GM21737 (cell line): ENCODE measurements at regions not wholly inside any gene's neighbourhood (a gene's known extent, or its start where the extent isn't known, plus 50 kb on each side); places are given as distances from the start of the nearest gene placed in this dataset.

Experiments
- ATAC-seq: cut with Tn5 transposase; IDR thresholded peaks from one replicate; pipeline ENCODE4 v1.9.1; 2021; ENCODE audit warnings: mild to moderate bottlenecking, moderate library complexity; ENCODE audit not compliant: unreplicated experiment

DNA sequence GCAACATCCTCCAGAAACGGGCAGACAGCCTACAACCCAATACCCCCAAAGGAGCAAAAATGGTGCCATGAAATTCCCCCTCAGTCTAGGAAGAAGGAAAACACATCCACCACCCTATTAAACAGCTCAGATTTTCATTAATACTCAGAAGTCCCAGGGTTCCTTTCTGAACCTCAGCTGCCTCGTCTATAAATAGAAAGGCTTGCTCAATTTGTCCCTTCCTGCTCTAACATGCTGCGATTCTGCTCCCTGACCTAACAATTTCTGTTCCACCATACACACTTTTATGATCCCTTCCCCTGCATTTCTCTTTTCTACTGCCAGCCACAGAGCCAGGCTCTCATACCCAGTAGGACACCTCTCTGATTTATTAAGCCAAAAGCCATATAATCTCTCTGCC lies 68.1 kb downstream of the MTERF1 start:
- ATAC-seq = no peak

DNA sequence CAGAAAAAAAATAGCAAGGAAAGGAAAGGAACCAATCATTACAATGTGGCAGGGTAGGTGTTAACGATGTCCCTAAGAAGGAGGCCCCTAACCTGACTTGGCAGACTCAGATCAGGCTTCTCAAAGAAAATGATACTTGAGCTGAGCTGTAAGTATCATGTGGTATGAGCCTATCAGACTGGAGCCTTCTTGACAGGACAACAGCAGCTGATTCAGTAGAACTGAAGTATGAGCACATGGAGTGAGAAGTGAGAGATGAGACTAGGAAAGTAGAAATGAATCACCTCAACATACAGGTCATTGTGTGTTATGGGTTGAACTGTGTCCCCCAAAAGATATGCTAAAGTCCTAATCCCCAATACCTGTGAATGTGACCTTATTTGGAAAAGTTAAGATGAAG lies 66.3 kb downstream of the MTERF1 start:
- no peak for ATAC-seq
